DOHH2 (cell line): ENCODE measurements at regions not wholly inside any gene's neighbourhood (a gene's known extent, or its start where the extent isn't known, plus 50 kb on each side); places are given as distances from the start of the nearest gene placed in this dataset.

ENCODE experiments used
- H3F3A ChIP-seq: fragments of 200-600 bp; sonication (generic), shearing (Covaris generic); 2 replicates; pipeline ENCODE4 v1.6.0; 2016; ENCODE audit warnings: antibody characterized with exemption, mild to moderate bottlenecking; ENCODE audit not compliant: control insufficient read depth, insufficient read depth
- H3K27ac ChIP-seq: fragments of 200-600 bp; sonication (generic); 2 replicates; pipeline ENCODE4 v1.5.1; 2014; ENCODE audit warnings: low read depth, mild to moderate bottlenecking, low read length, moderate library complexity
- H3K27me3 ChIP-seq: fragments of 200-600 bp; sonication (generic); 2 replicates; pipeline ENCODE4 v1.6.1; 2014; ENCODE audit warnings: mild to moderate bottlenecking, low read length, mixed read lengths; ENCODE audit not compliant: control insufficient read depth
- H3K36me3 ChIP-seq: fragments of 200-600 bp; sonication (generic); 2 replicates; pipeline ENCODE4 v1.6.1; 2014; ENCODE audit warnings: mild to moderate bottlenecking, low read length, moderate library complexity, mixed read lengths; ENCODE audit not compliant: control insufficient read depth
- H3K4me1 ChIP-seq: fragments of 200-600 bp; sonication (generic); 2 replicates; pipeline ENCODE4 v1.6.1; 2014; ENCODE audit warnings: mild to moderate bottlenecking, low read length, mixed read lengths; ENCODE audit not compliant: control insufficient read depth
- H3K4me2 ChIP-seq: fragments of 200-600 bp; sonication (generic); 2 replicates; pipeline ENCODE4 v1.6.0; 2014; ENCODE audit warnings: mild to moderate bottlenecking, low read length, moderate library complexity
- H3K4me3 ChIP-seq: fragments of 200-600 bp; sonication (generic); 2 replicates; pipeline ENCODE4 v1.5.1; 2014; ENCODE audit warnings: mild to moderate bottlenecking, low read length, mixed read lengths
- H3K79me2 ChIP-seq: fragments of 200-600 bp; sonication (generic); 2 replicates; pipeline ENCODE4 v1.6.1; 2014; ENCODE audit warnings: mild to moderate bottlenecking, low read length, mixed read lengths; ENCODE audit not compliant: control insufficient read depth
- H3K9me2 ChIP-seq: fragments of 200-600 bp; sonication (generic); replicated peaks from 2 replicates; pipeline ENCODE4 v1.6.1; 2014; ENCODE audit warnings: mild to moderate bottlenecking, low read length, mixed read lengths; ENCODE audit not compliant: control insufficient read depth
- H3K9me3 ChIP-seq: fragments of 200-600 bp; sonication (generic); 2 replicates; pipeline ENCODE4 v1.6.1; 2014; ENCODE audit warnings: antibody characterized with exemption, low read length, mixed read lengths; ENCODE audit not compliant: control insufficient read depth, insufficient read depth
- H4K20me1 ChIP-seq: fragments of 200-600 bp; sonication (generic); 2 replicates; pipeline ENCODE4 v1.6.0; 2014; ENCODE audit warnings: low read depth, mild to moderate bottlenecking, antibody characterized with exemption, low read length, moderate library complexity; ENCODE audit not compliant: control insufficient read depth, insufficient read depth
- CTCF ChIP-seq: fragments of 200-600 bp; sonication (generic); IDR thresholded peaks from one replicate; pipeline ENCODE4 v1.5.1; 2014; ENCODE audit warnings: antibody characterized with exemption, mild to moderate bottlenecking, low read depth, low read length; ENCODE audit not compliant: poor library complexity, severe bottlenecking
- EZH2phosphoT487 ChIP-seq: fragments of 200-600 bp; sonication (generic); IDR thresholded peaks from 2 replicates; pipeline ENCODE4 v1.6.1; 2017; ENCODE audit warnings: borderline replicate concordance, mild to moderate bottlenecking, antibody characterized with exemption, low read length, moderate library complexity, mixed read lengths

DNA sequence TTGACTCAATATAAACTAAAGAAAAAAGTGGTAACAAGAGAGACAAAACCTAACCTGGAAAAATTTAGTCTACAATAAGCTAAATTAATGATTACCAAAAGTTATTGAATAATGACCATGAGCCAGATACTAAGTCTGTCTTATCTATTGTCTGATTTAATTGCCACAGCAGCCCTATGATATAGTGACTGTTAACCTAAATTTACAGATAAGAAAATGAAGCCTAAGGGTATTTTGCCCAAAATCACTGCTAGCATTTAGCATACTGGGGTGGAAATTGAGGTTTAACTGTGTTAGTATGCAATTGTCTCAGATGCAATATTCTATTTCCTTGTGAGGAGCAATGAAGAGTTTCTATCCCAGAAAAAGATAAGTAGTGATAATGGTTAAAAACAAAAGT lies 361.0 kb upstream of the EYS start:
- Histone ChIP-seq H4K20me1 (no peaks in the 10 kb centered on the region), H3F3A (no peaks in the 10 kb centered on the region), H3K4me1 (no peaks in the 10 kb centered on the region), H3K9me2 (no peaks in the 10 kb centered on the region), H3K4me3 (no peak overlapping the region), H3K36me3 (no peaks in the 10 kb centered on the region), H3K9me3 (no peaks in the 10 kb centered on the region), H3K27me3 (no peaks in the 10 kb centered on the region), H3K27ac (no peak overlapping the region), H3K79me2 (no peaks in the 10 kb centered on the region), H3K4me2 (no peak overlapping the region)
- TF ChIP-seq EZH2phosphoT487 (no peak), CTCF (no peak)

- H3K4me3 ChIP-seq = no peak overlapping the region
- no peaks in the 10 kb centered on the region for H3K9me2 ChIP-seq
- no peak overlapping the region for H3K27ac ChIP-seq
- H4K20me1 ChIP-seq = no peaks in the 10 kb centered on the region
- no peaks in the 10 kb centered on the region for H3F3A ChIP-seq
- no peaks in the 10 kb centered on the region for H3K4me1 ChIP-seq
- no peaks in the 10 kb centered on the region for H3K27me3 ChIP-seq
- TF ChIP-seq EZH2phosphoT487 (no peak), CTCF (no peak)
- H3K36me3 ChIP-seq = no peaks in the 10 kb centered on the region
- H3K79me2 ChIP-seq = no peaks in the 10 kb centered on the region
- H3K9me3 ChIP-seq = no peaks in the 10 kb centered on the region
- H3K4me2 ChIP-seq = no peak overlapping the region
These were observed 358.3 kb upstream of the EYS start for GRCh38 chr6:66065313-66065712.

GRCh38 chr6:66057034-66057433 lies 350.0 kb upstream of the EYS start:
- Histone ChIP-seq H3K27ac (no peak overlapping the region), H3K4me3 (no peak overlapping the region), H3K9me2 (no peaks in the 10 kb centered on the region), H3K9me3 (no peaks in the 10 kb centered on the region), H3K36me3 (no peaks in the 10 kb centered on the region), H3F3A (no peaks in the 10 kb centered on the region), H3K27me3 (no peaks in the 10 kb centered on the region), H3K79me2 (no peaks in the 10 kb centered on the region), H3K4me2 (no peak overlapping the region), H3K4me1 (no peaks in the 10 kb centered on the region), H4K20me1 (no peaks in the 10 kb centered on the region)
- no peak for TF ChIP-seq EZH2phosphoT487
- TF ChIP-seq CTCF = no peak

DNA sequence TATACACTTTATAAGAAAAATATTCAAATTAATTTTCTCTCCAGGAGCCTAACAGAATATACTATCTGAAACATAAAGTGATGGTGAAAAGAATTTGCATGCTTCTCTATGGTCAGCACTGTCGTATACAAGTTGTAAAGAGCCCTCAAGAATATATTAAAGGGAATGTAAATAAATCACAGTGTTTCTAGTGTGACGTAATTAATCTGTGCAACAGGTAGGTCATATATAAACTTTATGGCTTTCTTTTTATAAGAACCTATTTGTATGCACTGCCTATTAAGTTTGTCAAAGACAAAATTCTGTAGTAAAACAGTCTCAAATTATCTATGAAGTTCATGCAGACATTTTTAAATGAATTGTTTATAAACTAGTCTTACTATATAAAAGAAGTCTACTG lies 347.9 kb upstream of the EYS start:
- no peaks in the 10 kb centered on the region for H3K4me1 ChIP-seq
- H3F3A ChIP-seq = no peaks in the 10 kb centered on the region
- no peaks in the 10 kb centered on the region for H3K79me2 ChIP-seq
- no peaks in the 10 kb centered on the region for H3K27me3 ChIP-seq
- H3K4me3 ChIP-seq = no peak overlapping the region
- H3K9me2 ChIP-seq = no peaks in the 10 kb centered on the region
- TF ChIP-seq EZH2phosphoT487 (no peak), CTCF (no peak)
- H3K27ac ChIP-seq = no peak overlapping the region
- no peaks in the 10 kb centered on the region for H3K9me3 ChIP-seq
- H3K36me3 ChIP-seq = no peaks in the 10 kb centered on the region
- H3K4me2 ChIP-seq = no peak overlapping the region
- no peaks in the 10 kb centered on the region for H4K20me1 ChIP-seq
